Renal pelvis (tissue), 1 donor: ENCODE measurements at regions not wholly inside any gene's neighbourhood (a gene's known extent, or its start where the extent isn't known, plus 50 kb on each side); places are given as distances from the start of the nearest gene placed in this dataset.

Experiments used
- DNase-seq: peaks from one replicate; pipeline ENCODE4 v3.0.0-alpha.2; 2013

DNA sequence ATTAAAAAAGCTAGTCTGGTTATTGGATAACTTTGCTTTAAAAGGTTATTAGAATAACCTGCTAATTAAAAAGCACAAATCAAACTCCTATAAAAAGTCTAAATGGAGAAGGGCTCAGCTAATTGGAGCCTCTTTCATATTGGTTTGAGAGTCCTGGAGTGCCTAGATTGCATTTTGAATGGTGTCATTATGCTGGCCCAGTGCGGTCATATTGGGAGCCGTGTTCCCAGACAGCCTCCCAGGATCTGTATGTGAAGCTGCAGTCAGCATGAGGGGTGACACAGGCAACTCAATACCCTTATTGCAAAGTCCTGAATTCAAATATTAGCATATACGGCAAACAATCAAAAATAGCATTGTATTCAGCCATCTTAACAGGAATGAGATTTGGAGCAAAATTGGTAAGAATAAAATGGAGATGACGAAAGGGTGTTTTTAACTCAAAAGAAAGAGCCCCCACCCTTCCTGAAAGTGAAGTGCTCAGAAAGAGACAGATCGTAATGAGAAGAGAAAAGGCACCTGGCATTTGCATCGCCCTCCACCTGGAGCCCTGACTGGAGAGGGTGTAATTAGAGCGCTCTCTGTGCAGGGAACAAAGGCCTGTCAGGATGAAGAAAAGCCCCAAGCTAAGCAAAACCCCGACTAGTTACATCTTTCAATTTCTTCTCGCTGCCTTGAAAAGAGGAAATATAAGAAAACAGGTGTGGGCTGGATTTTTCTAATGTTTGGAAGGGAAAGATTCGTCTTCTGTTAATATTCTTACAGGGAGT lies 621.0 kb upstream of the ADAMTS16 start:
- no peak for DNase-seq

DNA sequence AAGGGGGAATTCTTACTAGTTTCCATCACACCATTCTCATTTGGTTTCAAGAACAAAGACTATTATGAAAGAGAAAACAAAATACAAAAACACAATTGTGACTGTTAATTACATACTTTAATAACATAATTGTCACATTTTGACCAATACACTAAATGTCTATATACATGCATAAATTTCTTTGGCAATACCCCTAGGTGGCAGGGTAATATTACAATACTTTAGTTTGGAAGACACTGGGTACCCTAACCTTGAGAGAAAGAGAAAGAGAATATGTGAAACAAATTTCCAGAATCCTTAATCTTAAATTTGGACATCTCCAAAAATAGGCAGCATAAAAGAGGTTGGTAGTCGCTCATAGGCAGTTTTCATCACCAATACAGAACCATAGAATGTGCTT lies 619.6 kb upstream of the ADAMTS16 start:
- no peak for DNase-seq

DNA sequence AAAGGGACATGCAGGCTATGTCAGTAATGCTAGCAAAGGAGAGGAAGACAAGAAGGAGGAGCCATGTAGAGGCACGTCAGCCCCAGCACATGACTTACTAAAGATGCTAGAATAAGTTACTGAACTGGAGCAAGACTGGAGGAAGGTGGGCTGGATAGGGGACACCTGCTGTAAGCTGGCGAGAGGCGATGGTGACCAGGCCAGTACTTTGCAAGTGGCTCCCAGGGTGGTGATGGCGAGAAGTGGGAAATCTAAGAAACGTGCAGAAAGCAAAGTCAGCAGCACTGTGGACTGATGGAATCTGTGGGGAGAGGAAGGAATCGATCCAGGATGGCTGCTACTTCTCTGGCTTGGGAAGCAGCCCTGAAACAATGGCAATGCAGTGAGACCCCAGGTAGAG lies 617.1 kb upstream of the ADAMTS16 start:
- DNase-seq: no peak

DNA sequence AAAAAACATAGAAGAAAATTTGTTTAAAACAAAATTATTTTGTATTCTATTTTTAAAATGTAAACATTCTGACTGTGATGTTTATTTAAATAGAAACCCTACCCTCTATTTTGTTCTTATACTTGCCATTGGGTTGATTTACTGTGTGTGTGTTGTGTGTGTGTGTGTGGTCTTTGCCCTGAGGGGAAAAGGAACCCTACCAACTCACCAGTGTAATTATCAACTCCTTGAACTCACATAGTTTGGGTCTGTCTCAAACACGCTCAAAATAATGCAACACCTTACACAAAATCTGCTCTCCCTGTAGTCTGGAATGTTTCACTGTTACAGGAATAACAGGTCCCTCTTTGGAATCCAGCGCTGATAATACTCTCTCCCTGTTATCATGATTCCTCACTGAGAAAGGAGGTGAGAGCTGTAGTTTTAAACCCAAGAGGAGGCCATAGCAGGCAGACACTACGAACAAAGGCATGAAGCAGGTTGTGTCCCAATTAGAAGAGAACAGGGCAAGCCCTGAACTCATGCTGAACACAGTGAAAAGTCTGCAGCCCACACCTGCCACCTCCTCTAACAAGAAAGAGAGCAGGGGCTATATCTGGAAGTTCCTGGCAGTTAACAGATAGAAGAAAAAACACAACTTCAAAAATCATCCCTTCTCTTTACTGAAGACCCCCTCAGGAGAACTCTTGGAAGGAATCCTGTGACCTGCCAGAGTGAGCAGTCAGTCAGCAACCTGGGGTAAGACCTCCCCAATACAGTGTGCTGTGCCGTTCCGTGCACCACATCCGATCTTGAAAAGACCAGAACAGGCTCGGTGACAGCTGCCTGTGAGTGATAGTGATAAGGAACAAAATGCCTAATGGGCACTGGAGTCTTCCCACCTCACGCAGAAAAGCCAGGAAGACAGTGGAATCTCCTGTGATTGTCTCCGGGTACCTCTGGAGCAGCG lies 608.1 kb upstream of the ADAMTS16 start:
- no peak for DNase-seq

DNA sequence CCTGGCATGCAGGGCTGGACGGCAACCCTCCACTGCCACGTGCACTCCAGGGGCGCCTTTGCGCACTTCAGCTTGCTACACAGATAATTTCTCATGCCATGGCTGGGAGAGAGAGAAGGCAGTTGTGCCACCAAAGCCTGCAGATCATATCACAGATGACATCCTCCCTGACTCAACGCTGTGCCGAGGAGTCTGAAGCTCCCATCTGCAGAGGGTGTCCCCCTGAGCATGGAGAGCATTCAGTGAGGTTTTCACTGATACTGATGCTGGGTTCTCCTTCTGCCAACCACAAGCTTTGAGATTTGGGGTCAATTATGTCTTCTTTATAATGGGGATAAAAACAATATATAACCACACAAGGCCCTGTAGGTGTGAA lies 607.4 kb upstream of the ADAMTS16 start:
- no peak for DNase-seq

DNA sequence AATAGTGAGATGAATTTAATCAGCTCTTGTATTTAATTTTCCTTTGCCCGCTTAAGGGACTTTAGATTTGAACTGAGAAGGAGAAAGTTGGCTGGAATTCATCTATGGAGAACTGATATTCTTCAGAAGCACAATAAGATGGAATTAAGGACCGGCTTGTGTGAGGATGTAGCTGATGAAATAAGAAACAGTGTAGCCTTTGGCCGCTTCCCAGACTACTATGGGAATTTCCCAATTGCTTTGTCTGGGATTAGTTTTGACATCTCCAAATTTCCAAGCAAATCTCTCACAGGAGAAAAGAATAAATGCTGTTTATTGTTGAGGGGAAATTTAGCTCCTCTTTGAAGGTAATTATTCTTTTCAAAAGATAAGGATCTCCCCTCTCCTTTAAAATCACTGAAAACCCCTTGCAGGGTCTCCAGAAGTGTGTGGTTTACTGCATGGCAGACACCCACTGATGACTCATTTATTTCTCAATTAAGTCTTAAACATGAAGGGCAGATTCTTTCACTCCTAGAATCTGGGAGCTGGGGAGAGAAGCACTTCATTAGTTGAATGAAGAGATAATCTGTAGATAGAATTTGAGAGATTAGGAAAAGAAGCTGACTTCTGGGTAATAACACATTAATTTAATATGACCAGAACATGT lies 606.5 kb upstream of the ADAMTS16 start:
- no peak for DNase-seq

DNA sequence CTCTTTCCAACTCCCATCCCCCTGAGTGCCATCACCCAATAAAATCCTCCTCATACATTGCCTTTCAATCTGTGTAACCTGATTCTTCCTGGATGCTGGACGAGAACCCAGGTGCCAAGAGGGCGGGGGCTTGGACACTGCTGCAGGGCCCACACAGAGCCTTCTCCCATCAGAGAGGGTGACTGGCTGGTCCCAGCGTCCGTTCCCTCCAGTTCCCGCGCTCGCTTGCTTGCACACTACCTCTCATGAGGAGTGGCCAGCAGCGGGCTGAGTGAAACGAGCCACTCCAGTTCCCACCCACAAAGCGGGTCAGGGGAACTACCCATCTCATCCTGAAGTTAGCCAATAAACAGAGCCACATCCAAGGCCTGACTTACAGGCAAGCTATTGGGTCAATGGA lies 602.6 kb upstream of the ADAMTS16 start:
- DNase-seq: no peak

DNA sequence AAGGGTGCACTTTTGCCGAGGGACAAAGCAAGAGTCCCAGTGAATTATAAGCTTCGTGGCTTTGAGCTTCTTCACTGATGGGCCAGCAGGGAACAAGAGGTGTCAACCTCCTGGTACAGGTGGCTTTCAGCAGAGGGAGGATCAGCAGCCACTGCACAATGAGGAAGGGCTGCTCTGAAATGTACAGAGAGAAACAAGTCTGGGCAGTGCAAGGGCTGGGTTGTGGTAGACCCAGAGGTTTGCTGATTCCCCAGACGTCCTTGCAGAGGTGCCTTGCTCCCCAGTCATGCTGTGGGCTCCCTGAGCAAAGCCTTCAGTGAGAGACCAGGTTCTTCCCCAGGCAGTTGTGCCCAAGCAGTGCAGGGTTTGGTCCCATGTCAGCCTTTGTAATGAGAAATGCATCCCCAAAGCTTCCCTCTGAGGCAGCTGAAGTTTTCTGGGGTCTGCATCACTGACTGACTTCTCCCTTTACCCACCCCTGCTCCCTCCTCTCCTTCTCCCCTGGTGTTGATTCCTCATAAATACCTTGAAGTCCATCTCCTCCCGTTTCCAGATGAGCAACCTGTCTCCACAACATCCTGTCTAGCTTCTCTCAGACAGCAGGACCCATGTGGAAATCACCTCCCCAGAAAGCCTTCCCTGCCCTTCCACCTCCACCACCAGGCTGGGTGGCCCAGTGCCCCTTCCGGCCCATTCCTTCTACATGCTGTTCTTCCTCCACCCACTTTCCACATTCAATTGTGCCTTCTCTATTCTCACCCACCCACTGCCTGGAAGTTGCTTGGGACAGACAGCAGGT lies 599.6 kb upstream of the ADAMTS16 start:
- DNase-seq: no peak

DNA sequence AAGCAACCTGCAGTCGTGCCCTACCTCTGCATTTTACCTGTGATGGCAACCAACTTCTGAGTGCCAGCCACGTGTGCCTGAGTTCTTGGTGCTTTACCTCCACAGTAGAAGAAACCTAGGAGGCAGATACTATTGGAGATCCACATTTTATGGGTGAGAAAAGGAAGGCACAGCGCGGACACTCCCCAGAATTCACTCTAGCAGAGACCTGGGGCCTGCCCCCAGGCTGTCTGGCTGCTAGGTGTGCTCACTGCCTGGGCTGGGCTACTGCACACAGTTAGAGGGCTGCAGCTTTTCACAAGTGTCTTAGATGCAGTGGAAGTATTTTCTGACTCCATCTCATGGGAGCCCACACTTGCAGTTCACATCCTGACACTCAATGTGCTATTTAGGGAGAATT lies 598.8 kb upstream of the ADAMTS16 start:
- no peak for DNase-seq

DNA sequence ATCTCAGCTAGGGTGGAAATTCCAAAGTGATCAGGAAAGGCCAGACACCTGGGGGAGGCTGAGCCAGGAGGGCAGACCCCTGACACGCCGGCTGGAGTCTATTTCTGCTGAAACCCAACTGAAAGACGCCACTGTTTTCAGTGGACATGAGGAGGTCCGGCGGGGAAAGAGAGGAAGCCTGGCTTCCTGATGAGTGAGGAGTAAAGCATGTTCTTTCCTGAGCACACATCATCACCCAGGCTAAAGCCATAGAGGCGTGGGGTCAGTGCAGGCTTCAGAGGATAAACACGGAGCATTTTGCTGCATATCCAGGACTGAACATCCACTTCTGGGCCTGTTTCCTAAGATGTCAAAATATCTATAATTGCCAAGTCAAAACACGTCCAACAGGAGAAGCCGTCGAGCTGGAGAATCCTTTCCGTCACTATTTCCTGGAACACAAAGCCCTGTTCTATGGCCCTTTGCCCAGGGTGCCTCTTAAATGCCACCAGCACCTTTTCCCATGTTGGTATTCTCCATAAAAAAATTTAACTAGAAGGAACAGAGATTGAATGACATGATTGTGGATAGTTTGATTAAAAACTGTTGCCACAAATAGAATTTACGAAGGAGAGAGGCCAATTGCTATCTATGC lies 597.9 kb upstream of the ADAMTS16 start:
- DNase-seq: no peak

DNA sequence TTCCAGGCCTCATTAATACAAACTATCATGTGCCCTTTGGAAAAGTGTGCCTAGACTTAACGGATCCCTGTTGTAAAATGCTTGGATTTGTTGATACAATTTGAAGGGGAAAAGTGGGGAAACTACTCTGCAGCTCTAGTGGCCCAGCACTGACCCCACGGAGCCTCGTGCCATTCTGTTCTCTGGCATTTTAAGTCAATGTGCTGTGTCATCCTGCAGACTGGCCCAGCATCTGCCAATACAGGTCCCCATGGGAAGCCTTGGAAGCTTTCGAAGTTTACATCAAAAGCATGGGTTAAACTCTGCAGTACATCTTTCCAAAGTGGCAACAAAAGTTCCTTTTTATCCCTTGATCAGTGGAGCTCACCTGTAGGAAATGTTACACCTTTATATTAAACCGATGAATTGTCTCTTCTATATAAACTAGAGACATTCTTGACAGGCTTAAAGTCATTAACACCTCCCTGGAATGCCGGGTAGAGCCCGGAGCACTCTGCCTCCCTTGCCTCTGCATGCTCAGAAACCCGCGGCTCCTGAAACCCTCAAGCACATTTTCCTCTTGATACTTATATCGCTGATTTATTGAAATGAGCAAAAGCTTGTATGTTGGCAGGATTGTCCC lies 596.0 kb upstream of the ADAMTS16 start:
- DNase-seq: no peak

DNA sequence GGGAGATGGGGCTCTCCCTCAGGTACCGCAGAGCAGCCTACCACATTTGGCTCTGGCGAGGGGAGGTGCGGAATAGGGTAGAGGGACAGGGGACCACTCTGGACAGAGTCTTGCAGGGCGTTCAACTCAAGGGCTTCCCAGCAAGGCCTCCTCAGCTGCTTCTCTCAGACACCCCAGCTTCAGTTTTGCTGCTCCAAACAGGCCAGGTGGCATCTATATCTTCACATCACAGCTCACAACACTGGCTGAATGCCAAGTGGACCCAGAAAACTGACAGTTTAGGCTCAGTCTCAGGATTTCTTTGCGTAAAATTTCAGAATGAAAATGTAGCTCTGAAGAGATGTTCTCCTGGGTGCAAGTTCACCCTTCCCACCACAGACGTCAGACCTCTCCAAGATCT lies 592.6 kb upstream of the ADAMTS16 start:
- no peak for DNase-seq

DNA sequence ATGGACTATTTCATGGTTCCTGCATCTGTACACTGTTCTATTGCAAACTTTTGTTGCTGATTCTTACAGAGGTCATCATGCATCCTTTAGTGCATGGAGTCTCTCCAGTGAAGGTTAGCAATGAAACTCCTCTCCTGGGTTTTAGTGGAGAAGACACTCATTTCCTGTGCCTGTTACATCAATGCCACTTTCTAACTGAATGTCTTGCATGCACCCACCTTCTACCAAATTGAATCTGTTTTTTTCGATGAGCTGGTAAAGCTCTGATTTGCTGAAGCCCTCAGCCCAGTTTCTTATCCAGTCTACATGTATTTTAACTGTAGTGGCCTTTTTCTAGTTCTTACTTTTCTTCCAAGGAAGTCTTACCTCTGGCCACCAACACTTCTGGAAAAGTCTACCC lies 591.8 kb upstream of the ADAMTS16 start:
- no peak for DNase-seq

DNA sequence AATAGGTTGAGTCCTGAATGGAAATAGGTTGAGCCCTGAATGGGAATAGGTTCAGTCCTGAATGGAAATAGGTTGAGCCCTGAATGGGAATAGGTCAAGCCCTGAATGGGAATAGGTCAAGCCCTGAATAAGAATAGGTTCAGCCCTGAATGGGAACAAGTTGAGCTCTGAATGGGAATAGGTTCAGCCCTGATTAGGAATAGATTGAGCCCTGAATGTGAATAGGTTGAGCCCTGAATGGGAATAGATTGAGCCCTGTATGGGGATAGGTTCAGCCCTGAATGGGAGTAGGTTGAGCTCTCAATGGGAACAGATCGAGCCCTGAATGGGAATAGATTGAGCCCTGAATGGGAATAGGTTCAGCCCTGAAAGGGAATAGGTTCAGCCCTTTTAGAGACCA lies 590.8 kb upstream of the ADAMTS16 start:
- DNase-seq: no peak

DNA sequence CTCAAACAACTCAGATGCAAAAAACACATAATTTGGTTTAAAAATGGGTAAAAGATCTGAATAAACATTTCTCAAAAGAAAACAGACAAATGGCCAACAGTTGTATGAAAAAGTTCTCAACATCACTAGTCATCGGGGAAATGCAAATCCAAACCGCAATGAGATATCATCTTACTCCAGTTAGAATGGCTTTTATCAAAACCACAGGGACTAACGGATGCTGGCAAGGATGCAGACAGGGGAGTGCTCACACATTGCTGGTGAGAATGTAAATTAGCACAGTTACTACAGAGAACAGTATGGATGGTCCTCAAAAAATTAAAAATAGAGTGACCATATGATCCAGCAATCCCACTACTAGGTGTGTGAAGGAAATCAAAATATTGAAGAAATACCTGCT lies 589.1 kb upstream of the ADAMTS16 start:
- no peak for DNase-seq

DNA sequence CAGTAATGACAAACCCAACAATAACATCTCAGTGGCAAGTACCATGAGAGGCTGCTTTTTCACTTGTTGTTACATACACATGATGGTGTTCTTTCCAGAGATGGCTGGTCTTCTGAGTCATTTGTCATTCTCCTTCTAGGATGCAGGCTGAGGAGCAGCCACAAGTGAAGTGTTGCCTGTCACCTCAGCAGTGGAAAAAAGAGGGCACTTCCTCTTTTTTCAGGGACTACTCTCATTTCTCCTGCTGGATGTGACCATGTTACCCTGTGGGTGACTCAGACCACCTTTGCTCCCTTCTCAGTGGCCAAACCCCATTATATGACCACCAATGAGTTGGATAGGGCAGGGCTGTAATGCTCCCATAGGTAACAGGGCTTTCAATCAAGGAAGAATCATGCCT lies 587.0 kb upstream of the ADAMTS16 start:
- DNase-seq: no peak

DNA sequence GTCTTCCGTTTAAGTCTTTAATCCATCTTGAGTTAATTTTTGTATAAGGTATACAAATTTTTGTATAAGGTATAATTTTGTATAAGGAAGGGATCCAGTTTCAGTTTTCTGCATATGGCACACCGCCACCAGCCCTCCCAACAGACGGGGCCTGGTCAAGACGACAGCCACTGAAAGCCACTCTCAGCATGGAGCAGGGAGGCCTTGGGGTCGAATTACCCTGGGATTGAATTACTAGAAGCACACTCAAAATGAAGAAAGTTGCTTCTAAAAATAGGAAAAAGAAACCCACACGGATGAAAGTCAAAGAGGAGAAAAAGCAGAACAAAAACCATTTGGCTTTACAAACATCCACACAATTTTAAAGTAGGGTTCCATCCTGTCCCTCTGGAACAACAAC lies 586.2 kb upstream of the ADAMTS16 start:
- DNase-seq: peak; percentile 29

DNA sequence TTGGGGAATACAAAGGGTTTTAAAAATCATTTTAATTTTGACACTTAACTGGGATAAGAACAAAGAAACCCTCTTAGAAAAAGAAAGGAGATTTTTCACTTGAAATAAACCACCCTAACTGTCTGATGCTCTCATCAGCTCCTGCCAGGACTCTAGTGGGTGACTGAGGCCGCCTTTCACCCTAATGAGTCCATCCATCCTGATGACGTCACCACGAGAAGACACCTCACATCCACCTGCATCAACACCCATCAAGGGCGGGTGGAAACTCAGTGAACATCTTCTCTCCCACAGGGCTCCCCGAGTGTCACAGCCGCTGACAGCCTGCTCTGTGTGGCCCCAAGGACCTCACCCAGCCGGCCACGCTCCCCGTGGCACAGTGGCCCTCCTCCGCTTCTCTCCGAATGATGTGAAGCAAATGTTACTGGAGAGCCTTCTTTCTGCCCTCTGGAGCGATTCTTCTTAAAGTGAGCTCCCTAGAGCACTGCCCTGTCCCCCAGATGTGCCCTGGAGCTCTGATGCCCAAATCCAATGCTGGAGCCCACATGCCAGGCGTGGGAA lies 584.3 kb upstream of the ADAMTS16 start:
- no peak for DNase-seq

DNA sequence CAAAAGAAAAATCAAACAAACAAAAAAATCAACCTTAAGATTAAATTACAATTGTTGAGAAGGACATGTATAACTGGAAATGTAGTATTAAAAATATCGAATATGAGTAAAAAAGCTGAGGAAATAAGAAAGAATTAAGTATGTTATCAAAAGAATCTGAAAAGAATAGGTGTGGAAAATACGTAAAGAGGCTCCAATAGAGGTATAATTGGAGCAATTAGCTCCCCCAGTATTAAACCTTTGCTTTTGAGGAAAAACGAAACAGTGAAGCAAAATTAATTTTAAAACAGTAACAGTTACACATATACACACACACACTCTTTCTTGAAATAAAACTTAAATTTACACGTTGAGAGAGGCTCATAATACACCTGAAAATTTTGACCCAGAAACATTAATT lies 578.7 kb upstream of the ADAMTS16 start:
- DNase-seq: no peak

DNA sequence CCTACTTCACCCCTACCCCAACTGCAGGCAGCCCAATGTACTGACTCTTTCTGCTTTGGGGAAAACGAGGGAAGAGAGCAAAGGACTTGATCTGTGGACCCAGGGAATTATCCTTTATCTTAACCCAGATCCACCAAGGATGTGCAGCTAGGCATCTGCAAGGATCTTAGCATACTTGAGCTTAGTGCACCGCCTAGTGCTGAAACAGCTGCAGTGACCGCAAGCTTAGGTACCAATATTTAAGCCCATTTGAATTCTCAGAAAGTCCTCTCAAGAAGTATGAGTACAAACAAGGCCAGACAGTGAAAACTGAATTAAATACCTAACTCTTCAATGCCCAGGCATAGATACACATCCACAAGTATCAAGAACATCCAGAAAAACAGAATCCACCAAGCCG lies 576.7 kb upstream of the ADAMTS16 start:
- no peak for DNase-seq
